ENCODE measurements at regions not wholly inside any gene's neighbourhood (a gene's known extent, or its start where the extent isn't known, plus 50 kb on each side); places are given as distances from the start of the nearest gene placed in this dataset.

DNA sequence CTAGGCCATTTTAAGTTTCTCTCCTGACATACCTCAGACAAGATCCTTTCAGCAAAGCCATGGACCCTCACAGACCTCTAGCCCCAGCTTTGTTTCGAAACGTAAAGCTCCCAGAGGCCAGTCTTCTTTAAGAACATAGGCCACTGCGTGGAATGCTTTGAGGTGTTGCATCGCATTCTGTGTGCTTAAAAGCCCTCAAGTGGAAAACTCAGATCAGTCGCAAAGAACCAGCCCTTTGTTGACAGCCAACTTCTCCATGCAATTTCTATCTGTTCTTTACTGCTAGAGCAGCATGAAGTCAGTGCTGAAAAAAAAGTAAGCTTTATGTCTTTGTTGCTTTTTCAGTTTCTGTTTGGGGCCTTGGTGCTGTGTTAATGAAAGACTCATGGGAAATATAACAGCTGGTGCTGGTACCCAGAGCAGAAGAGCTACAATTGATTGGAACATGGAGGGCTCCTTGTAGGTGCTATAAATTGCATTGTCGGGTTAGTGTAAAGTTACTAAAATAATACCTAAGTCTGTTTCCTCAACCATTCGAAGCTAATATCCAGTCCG, 142.6 kb downstream of the MAP3K7 start:
- no peak for TF ChIP-seq POLR2A (IDR thresholded peaks at IDR 0.05)
- TF ChIP-seq, protein P1, sequence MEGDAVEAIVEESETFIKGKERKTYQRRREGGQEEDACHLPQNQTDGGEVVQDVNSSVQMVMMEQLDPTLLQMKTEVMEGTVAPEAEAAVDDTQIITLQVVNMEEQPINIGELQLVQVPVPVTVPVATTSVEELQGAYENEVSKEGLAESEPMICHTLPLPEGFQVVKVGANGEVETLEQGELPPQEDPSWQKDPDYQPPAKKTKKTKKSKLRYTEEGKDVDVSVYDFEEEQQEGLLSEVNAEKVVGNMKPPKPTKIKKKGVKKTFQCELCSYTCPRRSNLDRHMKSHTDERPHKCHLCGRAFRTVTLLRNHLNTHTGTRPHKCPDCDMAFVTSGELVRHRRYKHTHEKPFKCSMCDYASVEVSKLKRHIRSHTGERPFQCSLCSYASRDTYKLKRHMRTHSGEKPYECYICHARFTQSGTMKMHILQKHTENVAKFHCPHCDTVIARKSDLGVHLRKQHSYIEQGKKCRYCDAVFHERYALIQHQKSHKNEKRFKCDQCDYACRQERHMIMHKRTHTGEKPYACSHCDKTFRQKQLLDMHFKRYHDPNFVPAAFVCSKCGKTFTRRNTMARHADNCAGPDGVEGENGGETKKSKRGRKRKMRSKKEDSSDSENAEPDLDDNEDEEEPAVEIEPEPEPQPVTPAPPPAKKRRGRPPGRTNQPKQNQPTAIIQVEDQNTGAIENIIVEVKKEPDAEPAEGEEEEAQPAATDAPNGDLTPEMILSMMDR (IDR thresholded peaks at IDR 0.05) = no peak
- H3K36me3 ChIP-seq (ENCODE audit: low read depth, missing control alignments) = no peaks in the 10 kb centered on the region
- peaks cover 6% of the 10 kb centered on the region for H3K4me1 ChIP-seq
- no peak overlapping the region for H3K27ac ChIP-seq
- no peaks in the 10 kb centered on the region for H3K27me3 ChIP-seq
- WGBS, 2 donors = 80 to 84% methylated on average over 8 of the region's 8 CpGs
- no peaks in the 10 kb centered on the region for H3K9me3 ChIP-seq
- intact Hi-C loops (cut with DNase I; ENCODE audit: low total_unique reads) = no loop called here
- H3K4me3 ChIP-seq = no peak overlapping the region
- no peak for DNase-seq

DNA sequence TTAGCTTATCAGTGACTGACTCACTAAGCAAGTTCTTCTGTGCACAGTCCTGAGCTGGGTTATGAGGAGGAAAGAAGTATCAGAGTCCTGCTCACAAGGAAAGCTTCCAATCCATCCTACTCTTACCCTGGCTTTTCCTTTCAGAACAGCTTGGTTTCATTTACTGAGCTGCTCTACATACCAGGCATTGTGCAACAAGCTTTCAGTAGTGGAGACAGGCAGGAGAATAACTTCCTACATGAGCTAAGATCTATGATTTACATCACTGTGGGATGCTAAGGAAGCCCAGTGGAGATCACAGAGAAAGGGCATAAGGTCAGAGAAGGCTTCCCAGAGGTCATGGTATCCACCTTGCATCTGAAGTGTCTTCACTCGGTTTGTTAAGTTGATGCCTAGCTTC, 144.5 kb downstream of the MAP3K7 start:
- Histone ChIP-seq H3K36me3 (ENCODE audit: low read depth, missing control alignments) (no peaks in the 10 kb centered on the region), H3K4me3 (no peak overlapping the region), H3K27me3 (no peaks in the 10 kb centered on the region), H3K9me3 (no peaks in the 10 kb centered on the region), H3K4me1 (peaks cover 6% of the 10 kb centered on the region), H3K27ac (no peak overlapping the region)
- intact Hi-C loops (cut with DNase I; ENCODE audit: low total_unique reads) = no loop called here
- WGBS, 2 donors = 71 to 73% methylated on average over 1 of the region's 1 CpG
- no peak for DNase-seq
- TF ChIP-seq POLR2A (IDR thresholded peaks at IDR 0.05) = no peak
- TF ChIP-seq, protein P1 (IDR thresholded peaks at IDR 0.05) = no peak

GRCh38 chr6:90440586-90441283, 144.1 kb upstream of the BACH2 start:
- Histone ChIP-seq H3K4me1 (no peaks in the 10 kb centered on the region), H3K27ac (no peak overlapping the region), H3K4me3 (no peak overlapping the region), H3K36me3 (ENCODE audit: low read depth, missing control alignments) (no peaks in the 10 kb centered on the region), H3K9me3 (no peaks in the 10 kb centered on the region), H3K27me3 (no peaks in the 10 kb centered on the region)
- TF ChIP-seq POLR2A (IDR thresholded peaks at IDR 0.05) = no peak
- TF ChIP-seq, protein P1 (IDR thresholded peaks at IDR 0.05) = no peak
- DNase-seq = no peak
- intact Hi-C loops (cut with DNase I; ENCODE audit: low total_unique reads) = no loop called here
- 89 to 91% methylated on average over 8 of the region's 8 CpGs for WGBS, 2 donors

DNA sequence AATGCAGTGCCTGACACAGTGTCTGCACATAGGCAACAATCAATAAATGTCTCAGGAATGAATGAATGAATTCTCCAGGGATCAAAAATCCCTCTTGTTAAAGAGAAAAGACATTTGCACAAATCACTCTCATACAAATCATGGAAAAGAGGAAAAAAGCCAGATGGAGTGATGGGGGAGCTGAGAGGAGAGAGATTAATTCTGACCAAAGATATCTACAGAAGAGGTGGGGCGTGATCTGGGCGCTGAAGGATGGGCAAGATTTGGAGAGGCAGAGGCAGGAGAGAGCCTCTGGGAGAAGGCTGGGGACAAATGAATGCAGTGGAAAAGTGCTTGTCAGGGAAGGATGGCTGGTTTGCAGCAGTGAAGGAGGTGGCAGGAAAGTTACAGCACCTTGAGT, 142.9 kb upstream of the BACH2 start:
- Histone ChIP-seq H3K36me3 (ENCODE audit: low read depth, missing control alignments) (no peaks in the 10 kb centered on the region), H3K4me3 (no peak overlapping the region), H3K9me3 (no peaks in the 10 kb centered on the region), H3K27ac (no peak overlapping the region), H3K27me3 (no peaks in the 10 kb centered on the region), H3K4me1 (no peaks in the 10 kb centered on the region)
- WGBS, 2 donors = 90 to 97% methylated on average over 2 of the region's 2 CpGs
- intact Hi-C loops (cut with DNase I; ENCODE audit: low total_unique reads) = no loop called here
- TF ChIP-seq, protein P1 (IDR thresholded peaks at IDR 0.05) = no peak
- TF ChIP-seq POLR2A (IDR thresholded peaks at IDR 0.05) = no peak
- no peak for DNase-seq

DNA sequence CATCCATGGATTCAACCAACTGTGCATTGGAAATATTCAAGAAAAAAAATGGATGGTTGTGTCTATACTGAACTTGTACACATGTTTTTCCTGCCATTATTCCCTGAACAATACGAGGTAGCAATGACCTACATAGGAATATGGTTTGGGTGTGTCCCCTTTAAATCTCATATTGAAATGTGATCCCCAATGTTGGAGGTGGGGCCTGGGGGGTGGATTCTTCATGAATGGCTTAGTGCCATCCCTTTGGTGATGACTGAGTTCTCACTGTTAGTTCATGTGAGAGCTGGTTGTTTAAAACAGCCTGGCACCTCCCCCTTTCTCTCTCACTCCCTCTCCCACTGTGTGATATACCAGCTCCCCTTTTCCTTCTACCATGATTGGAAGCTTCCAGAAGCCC, 139.8 kb upstream of the BACH2 start:
- Histone ChIP-seq H3K4me3 (no peak overlapping the region), H3K27me3 (no peaks in the 10 kb centered on the region), H3K27ac (no peak overlapping the region), H3K9me3 (no peaks in the 10 kb centered on the region), H3K4me1 (no peaks in the 10 kb centered on the region), H3K36me3 (ENCODE audit: low read depth, missing control alignments) (no peaks in the 10 kb centered on the region)
- intact Hi-C loops (cut with DNase I; ENCODE audit: low total_unique reads) = no loop called here
- TF ChIP-seq, protein P1 (IDR thresholded peaks at IDR 0.05) = no peak
- TF ChIP-seq POLR2A (IDR thresholded peaks at IDR 0.05) = no peak
- WGBS, 2 donors = 88 to 93% methylated on average over 1 of the region's 1 CpG
- no peak for DNase-seq
